HG02798 (cell line): ENCODE measurements at regions not wholly inside any gene's neighbourhood (a gene's known extent, or its start where the extent isn't known, plus 50 kb on each side); places are given as distances from the start of the nearest gene placed in this dataset.
A peak's percentile ranks its signal among the peaks of the same experiment; 100 is the strongest.

Experiments
- ATAC-seq: cut with Tn5 transposase; IDR thresholded peaks from one replicate; pipeline ENCODE4 v1.9.1; 2021; ENCODE audit warnings: mild to moderate bottlenecking; ENCODE audit not compliant: unreplicated experiment, poor library complexity

GRCh38 chr5:52707616-52708015 lies 80.1 kb upstream of the ITGA1 start:
- no peak for ATAC-seq

- no peak for ATAC-seq
These were observed 79.3 kb upstream of the ITGA1 start for GRCh38 chr5:52708463-52708862.

- peak; percentile 73 for ATAC-seq
These were observed 78.4 kb upstream of the ITGA1 start for GRCh38 chr5:52709167-52709925.

GRCh38 chr5:52710310-52710971 lies 77.3 kb upstream of the ITGA1 start:
- ATAC-seq, result peak; percentile 40

GRCh38 chr5:52710972-52711596 lies 76.6 kb upstream of the ITGA1 start:
- no peak for ATAC-seq

GRCh38 chr5:52712354-52712753 lies 75.4 kb upstream of the ITGA1 start:
- ATAC-seq, result no peak

- no peak for ATAC-seq
These were observed 62.5 kb upstream of the ITGA1 start for GRCh38 chr5:52725065-52725746.

GRCh38 chr5:52725808-52726207 lies 61.9 kb upstream of the ITGA1 start:
- no peak for ATAC-seq

GRCh38 chr5:52727020-52727419 lies 60.7 kb upstream of the ITGA1 start:
- ATAC-seq, result no peak

- no peak for ATAC-seq
These were observed 60.1 kb upstream of the ITGA1 start for GRCh38 chr5:52727576-52727975.

- no peak for ATAC-seq
These were observed 59.5 kb upstream of the ITGA1 start for GRCh38 chr5:52728224-52728623.

GRCh38 chr5:52728686-52729085 lies 59.0 kb upstream of the ITGA1 start:
- no peak for ATAC-seq

- no peak for ATAC-seq
These were observed 56.3 kb upstream of the ITGA1 start for GRCh38 chr5:52731274-52732027.

- no peak for ATAC-seq
These were observed 53.2 kb upstream of the ITGA1 start for GRCh38 chr5:52734557-52734956.

GRCh38 chr5:52735139-52735538 lies 52.6 kb upstream of the ITGA1 start:
- no peak for ATAC-seq
